SU-DHL-6 (cell line): ENCODE measurements at regions not wholly inside any gene's neighbourhood (a gene's known extent, or its start where the extent isn't known, plus 50 kb on each side); places are given as distances from the start of the nearest gene placed in this dataset.

ENCODE experiments used
- H2AFZ ChIP-seq: fragments of 200-600 bp; sonication (generic); 2 replicates; pipeline ENCODE4 v1.6.1; 2014; ENCODE audit warnings: low read depth, mild to moderate bottlenecking, moderate library complexity, mixed read lengths, antibody characterized with exemption, low read length; ENCODE audit not compliant: severe bottlenecking
- H3F3A ChIP-seq: fragments of 200-600 bp; shearing (Covaris generic); 2 replicates; pipeline ENCODE4 v1.6.0; 2016; ENCODE audit warnings: antibody characterized with exemption, mild to moderate bottlenecking; ENCODE audit not compliant: insufficient read depth
- H3K27ac ChIP-seq: fragments of 200-600 bp; sonication (generic); 2 replicates; pipeline ENCODE4 v1.5.1; 2016; ENCODE audit warnings: low read depth, mild to moderate bottlenecking, low read length, moderate library complexity, mixed read lengths
- H3K27me3 ChIP-seq: fragments of 200-600 bp; sonication (generic), shearing (Covaris generic); 2 replicates; pipeline ENCODE4 v1.6.0; 2014; ENCODE audit warnings: mild to moderate bottlenecking, low read length
- H3K36me3 ChIP-seq: fragments of 200-600 bp; sonication (generic); 2 replicates; pipeline ENCODE4 v1.6.1; 2014; ENCODE audit warnings: mild to moderate bottlenecking, low read length, mixed read lengths
- H3K4me2 ChIP-seq: fragments of 300-600, 200-600 bp; shearing (Covaris generic), sonication (generic); 2 replicates; pipeline ENCODE4 v1.6.0; 2014; ENCODE audit warnings: low read length, low read depth, mild to moderate bottlenecking; ENCODE audit not compliant: poor library complexity, severe bottlenecking
- H3K4me3 ChIP-seq: fragments of 200-600 bp; sonication (generic); 2 replicates; pipeline ENCODE4 v1.5.1; 2014; ENCODE audit warnings: antibody characterized with exemption, low read length, mild to moderate bottlenecking, mixed read lengths; ENCODE audit not compliant: insufficient read depth, poor library complexity, severe bottlenecking
- H3K79me2 ChIP-seq: fragments of 200-600 bp; sonication (generic); 2 replicates; pipeline ENCODE4 v1.6.1; 2014; ENCODE audit warnings: mild to moderate bottlenecking, low read length, moderate library complexity; ENCODE audit not compliant: insufficient read depth
- H3K9ac ChIP-seq: fragments of 200-600 bp; sonication (generic); 2 replicates; pipeline ENCODE4 v1.7.0; 2014; ENCODE audit warnings: mild to moderate bottlenecking, low read length
- H3K9me2 ChIP-seq: fragments of 200-600 bp; sonication (generic); replicated peaks from 2 replicates; pipeline ENCODE4 v1.6.1; 2014; ENCODE audit warnings: low read length; ENCODE audit not compliant: insufficient read depth
- H3K9me3 ChIP-seq: fragments of 200-600 bp; sonication (generic); 2 replicates; pipeline ENCODE4 v1.6.1; 2014; ENCODE audit warnings: low read length, mixed read lengths; ENCODE audit not compliant: insufficient read depth
- H4K20me1 ChIP-seq: fragments of 200-600 bp; sonication (generic); 2 replicates; pipeline ENCODE4 v1.6.1; 2014; ENCODE audit warnings: low read depth, mild to moderate bottlenecking, antibody characterized with exemption, low read length, moderate library complexity, mixed read lengths
- CTCF ChIP-seq: fragments of 200-600 bp; sonication (generic); IDR thresholded peaks from one replicate; pipeline ENCODE4 v1.5.1; 2017; ENCODE audit warnings: antibody characterized with exemption, mild to moderate bottlenecking, low read length, moderate library complexity; ENCODE audit not compliant: insufficient read depth, poor library complexity, severe bottlenecking
- EZH2phosphoT487 ChIP-seq: fragments of 200-600 bp; sonication (generic), shearing (Covaris generic); conservative IDR thresholded peaks from 2 replicates; pipeline ENCODE4 v1.6.1; 2018; ENCODE audit warnings: mild to moderate bottlenecking, antibody characterized with exemption, low read length, moderate library complexity, mixed read lengths

DNA sequence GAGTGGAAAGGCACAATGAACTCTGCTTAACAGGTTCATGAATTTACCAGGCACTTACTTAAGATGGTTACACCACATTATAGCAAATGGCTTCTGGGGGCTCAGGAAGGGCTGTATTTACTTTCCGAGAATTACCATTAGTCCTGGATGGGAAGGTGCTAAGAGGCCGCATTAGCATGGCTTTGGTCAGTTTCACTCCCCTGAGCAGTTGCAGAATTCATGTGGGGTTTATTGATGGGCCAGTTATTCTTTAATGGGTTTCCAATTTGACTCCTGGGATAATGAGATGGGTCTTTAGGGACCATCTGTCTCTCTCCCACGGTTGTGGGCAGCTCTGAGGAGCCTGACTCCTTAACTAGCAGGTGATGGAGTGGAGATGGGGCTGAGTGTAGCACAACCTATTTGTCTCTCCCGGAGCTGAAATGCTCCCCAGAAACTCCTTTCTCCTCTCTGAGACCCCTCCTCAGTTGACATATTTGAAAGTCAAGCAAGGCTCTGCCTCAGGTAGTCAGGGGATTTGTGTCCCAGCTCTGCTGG is 652.5 kb downstream of the HS3ST4 start:
- Histone ChIP-seq H3K9me3 (no peaks in the 10 kb centered on the region), H4K20me1 (no peaks in the 10 kb centered on the region), H3K9me2 (no peaks in the 10 kb centered on the region), H3K79me2 (no peaks in the 10 kb centered on the region), H2AFZ (no peak overlapping the region), H3K27ac (no peak overlapping the region), H3F3A (no peaks in the 10 kb centered on the region), H3K4me2 (no peak overlapping the region), H3K9ac (no peak overlapping the region), H3K4me3 (no peak overlapping the region), H3K27me3 (no peaks in the 10 kb centered on the region), H3K36me3 (no peaks in the 10 kb centered on the region)
- no peak for TF ChIP-seq EZH2phosphoT487
- TF ChIP-seq CTCF = no peak

DNA sequence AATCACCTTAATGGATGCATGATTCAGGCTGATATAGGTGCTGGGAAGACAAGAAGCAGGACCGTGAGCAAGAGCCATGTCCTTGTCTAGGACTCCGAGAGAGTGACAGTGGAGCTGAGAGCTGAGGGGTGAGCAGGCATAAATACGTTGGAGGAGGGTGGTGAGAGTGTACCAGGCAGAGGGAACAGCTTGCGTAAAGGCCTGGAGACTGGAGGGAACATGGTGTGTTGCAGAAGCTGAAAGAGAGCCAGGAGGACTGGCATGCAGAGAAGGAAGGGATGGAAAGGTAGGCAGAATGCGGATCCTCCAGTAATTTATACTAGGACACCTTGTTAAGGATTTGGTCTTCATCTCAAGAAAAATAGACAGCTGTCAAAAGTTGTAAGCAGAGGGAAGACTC is 653.2 kb downstream of the HS3ST4 start:
- Histone ChIP-seq H3K9me3 (no peaks in the 10 kb centered on the region), H3K4me2 (no peak overlapping the region), H3K36me3 (no peaks in the 10 kb centered on the region), H2AFZ (no peak overlapping the region), H3F3A (no peaks in the 10 kb centered on the region), H3K4me3 (no peak overlapping the region), H3K27ac (no peak overlapping the region), H4K20me1 (no peaks in the 10 kb centered on the region), H3K9ac (no peak overlapping the region), H3K79me2 (no peaks in the 10 kb centered on the region), H3K27me3 (no peaks in the 10 kb centered on the region), H3K9me2 (no peaks in the 10 kb centered on the region)
- TF ChIP-seq EZH2phosphoT487 (no peak), CTCF (no peak)

DNA sequence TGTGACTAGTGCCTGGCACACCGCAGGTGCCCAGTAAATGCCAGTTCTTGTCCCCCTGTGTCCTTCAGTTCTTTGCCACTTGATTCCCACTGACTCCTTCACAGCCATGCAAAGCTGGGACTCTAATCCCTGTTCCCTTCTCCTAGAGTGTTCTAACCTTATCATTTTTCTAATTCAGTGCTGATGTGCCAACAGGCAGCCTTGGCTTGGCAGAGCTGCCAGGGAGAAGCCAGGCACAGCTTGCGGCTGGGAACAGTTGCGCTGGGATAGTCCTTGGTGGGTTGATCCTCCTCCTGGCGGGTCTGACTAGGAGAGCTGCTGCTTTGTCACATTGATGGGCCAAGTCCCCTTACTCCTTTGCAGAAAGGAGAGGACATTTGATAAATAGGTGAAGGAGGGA is 654.2 kb downstream of the HS3ST4 start:
- Histone ChIP-seq H3K9ac (no peak overlapping the region), H2AFZ (no peak overlapping the region), H3K27ac (no peak overlapping the region), H3K4me2 (no peak overlapping the region), H3K4me3 (no peak overlapping the region), H3K9me2 (no peaks in the 10 kb centered on the region), H4K20me1 (no peaks in the 10 kb centered on the region), H3K9me3 (no peaks in the 10 kb centered on the region), H3K27me3 (no peaks in the 10 kb centered on the region), H3K36me3 (no peaks in the 10 kb centered on the region), H3K79me2 (no peaks in the 10 kb centered on the region), H3F3A (no peaks in the 10 kb centered on the region)
- no peak for TF ChIP-seq CTCF
- no peak for TF ChIP-seq EZH2phosphoT487
